ENCODE measurements at regions not wholly inside any gene's neighbourhood (a gene's known extent, or its start where the extent isn't known, plus 50 kb on each side); places are given as distances from the start of the nearest gene placed in this dataset.

- DNase-seq (ENCODE audit: low read depth, low spot score) = no peak
- no peak overlapping the region for H3K27ac ChIP-seq
Measured at GRCh38 chr15:70227147-70227546, 129.4 kb upstream of the TLE3 start.

- H3K27ac ChIP-seq = no peak overlapping the region
- DNase-seq (ENCODE audit: low read depth, low spot score) = no peak
Measured at GRCh38 chr15:70226337-70226980, 128.7 kb upstream of the TLE3 start.

DNA sequence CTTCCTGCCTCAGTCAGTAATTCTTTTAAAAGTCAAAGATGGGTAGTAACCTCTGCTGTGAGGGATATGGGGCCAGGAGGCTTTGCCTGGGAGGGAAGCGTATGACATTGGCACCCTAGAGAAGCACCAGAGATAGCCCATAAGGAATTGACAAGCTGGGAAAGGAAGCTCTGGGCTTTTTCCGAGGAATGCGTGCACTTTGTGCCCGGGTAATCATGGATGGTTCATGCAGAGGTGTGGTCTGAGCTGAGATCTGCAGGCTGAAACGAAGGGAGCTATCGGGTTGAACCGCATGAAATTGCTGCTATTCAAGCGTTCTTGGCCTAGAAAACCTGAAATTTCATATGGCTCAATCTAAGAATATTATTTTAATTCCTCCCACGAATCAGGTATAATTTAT, 127.7 kb upstream of the TLE3 start:
- no peak for DNase-seq (ENCODE audit: low read depth, low spot score)
- no peak overlapping the region for H3K27ac ChIP-seq

DNA sequence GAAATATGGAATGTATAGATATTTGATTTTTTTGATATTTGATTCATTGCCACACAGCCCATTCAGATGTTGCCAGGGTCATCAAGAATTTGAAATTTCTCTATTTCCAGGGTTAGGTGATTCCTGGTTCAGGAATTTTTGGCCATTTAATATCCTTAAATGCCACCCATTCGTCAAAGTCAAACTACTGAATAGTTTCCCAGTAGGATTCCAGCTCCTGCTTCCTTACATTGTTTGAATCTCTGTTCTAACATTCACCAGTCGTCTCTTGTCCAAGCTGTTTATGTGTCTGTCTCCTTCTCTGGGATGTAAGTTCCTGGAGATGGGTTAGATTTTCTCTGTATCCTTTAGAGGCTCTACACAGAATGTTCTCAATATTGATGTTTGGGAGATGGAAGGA, 124.9 kb upstream of the TLE3 start:
- no peak overlapping the region for H3K27ac ChIP-seq
- DNase-seq (ENCODE audit: low read depth, low spot score) = no peak

- no peak for DNase-seq (ENCODE audit: low read depth, low spot score)
- H3K27ac ChIP-seq = no peak overlapping the region
Measured at GRCh38 chr15:70220490-70221096, 122.9 kb upstream of the TLE3 start.

- DNase-seq (ENCODE audit: low read depth, low spot score) = no peak
- no peak overlapping the region for H3K27ac ChIP-seq
Measured at GRCh38 chr15:70219966-70220365, 122.2 kb upstream of the TLE3 start.

DNA sequence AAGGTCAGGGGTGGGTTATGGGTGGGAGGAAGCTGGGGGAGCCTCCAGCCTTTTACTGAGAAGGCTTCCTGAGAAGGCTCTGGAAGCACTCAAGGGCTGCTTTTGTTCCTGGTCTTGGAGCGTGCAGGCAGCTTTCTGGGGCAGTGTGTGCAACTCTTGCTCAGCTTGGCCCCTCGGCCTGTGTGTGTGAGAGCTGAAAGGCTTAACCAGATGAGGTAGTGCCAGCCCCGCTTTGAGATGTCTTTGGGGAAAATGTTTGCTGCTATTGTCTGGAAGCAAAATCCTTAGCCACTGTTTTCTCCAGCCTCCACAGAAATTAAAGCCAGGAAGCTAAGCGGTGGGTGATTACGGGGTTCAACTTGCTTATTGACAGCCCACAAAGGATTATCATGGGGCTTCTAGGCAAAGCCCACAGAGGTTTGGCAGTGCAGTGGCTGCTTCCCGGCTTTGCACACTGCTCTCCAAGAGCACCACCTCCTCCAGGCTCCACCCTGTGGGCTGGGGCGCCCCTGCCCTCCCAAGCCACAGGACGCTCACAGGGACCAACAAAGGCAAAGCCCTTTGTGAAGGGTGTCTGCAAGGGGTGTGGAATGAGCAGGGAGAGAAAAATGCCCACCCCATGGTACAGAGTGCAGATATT, 121.7 kb upstream of the TLE3 start:
- DNase-seq (ENCODE audit: low read depth, low spot score) = no peak
- no peak overlapping the region for H3K27ac ChIP-seq

DNA sequence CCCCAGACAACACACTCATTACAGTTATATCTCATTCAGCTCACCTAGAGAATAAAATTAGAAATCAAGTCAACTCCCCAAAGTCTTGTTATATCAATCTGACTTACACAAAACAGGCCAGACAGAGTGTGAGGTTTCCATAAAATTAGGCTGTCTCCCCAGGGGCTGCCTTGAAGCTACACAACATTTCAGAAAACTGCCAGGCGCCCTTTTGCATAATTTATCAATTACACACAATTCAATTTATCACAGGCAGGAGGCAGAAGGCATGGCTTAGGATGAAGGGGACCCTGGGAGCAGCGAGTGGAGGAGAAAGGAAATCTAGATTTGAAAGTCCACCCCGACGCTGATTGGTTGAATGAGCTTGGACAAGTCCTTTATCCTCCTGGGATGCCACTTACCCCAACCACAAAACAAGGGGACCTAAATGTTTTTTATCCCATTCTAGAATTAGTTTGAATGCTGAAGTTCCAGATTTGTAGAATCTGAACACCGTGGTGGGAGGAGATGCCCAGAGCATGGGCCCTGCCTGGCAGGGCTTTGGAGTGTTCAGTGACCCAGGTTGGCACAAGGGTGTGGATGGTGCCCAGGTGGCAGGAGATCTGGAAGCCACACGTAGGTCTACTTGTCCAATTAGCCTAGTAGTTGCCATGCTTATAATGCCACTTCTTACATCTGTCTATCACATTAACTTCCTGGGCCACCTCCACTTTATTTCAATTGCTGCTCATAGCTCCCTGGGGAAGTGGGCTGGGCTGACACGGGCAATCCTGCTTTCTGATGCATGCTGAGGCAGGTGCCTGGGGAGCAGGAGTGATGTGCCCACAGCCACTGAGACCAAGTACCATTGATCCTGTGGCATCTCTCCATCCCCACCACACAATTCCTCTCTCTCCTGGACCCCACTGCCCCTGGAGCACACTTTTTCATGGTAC, 119.8 kb upstream of the TLE3 start:
- H3K27ac ChIP-seq = no peak overlapping the region
- DNase-seq (ENCODE audit: low read depth, low spot score) = no peak

DNA sequence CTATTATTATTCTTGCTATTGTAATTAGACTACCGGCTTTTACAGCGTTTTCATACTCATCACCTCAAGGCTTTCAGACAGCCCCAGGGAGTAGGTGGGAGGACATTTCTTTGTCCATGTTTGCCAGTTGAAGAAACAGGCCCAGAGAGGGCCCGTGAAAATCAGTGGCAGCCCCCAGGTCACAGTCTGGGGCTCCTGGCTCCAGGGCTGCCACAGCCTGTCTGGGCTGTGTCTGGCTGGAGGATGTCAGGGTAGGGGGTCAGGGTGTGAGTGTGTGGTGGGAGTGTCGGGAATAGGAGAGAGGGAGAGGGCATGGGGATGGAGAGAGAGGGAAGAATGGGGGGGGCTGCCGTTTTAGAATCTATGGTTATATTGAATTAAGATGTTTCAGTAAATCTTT, 118.2 kb upstream of the TLE3 start:
- no peak for DNase-seq (ENCODE audit: low read depth, low spot score)
- no peak overlapping the region for H3K27ac ChIP-seq

GRCh38 chr15:70214941-70215635, 117.4 kb upstream of the TLE3 start:
- H3K27ac ChIP-seq = no peak overlapping the region
- DNase-seq (ENCODE audit: low read depth, low spot score) = no peak

GRCh38 chr15:70214276-70214675, 116.6 kb upstream of the TLE3 start:
- DNase-seq (ENCODE audit: low read depth, low spot score) = no peak

DNA sequence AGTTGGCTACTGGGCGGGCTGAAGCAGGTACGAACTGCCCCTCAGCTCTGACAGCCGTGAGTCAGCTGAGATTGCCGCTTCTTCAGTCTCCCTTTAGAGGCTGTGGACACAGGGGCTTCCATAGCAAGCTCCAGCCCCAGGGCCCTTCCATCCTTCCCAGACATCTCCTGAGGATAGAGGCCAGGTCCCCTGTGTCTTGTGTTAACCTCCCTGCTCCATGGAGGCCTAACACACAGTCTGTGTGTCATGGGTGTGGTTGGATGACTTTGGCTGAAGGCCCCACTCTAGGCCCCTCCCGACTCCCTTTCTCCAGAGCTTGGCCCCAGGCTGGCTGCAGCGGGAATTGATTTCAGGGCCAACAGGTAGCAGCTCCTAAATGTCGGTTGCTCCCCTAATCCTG, 116.1 kb upstream of the TLE3 start:
- no peak overlapping the region for H3K27ac ChIP-seq
- no peak for DNase-seq (ENCODE audit: low read depth, low spot score)

More at GRCh38 chr15:70214276-70214675, 116.6 kb upstream of the TLE3 start:
- no peak overlapping the region for H3K27ac ChIP-seq

DNA sequence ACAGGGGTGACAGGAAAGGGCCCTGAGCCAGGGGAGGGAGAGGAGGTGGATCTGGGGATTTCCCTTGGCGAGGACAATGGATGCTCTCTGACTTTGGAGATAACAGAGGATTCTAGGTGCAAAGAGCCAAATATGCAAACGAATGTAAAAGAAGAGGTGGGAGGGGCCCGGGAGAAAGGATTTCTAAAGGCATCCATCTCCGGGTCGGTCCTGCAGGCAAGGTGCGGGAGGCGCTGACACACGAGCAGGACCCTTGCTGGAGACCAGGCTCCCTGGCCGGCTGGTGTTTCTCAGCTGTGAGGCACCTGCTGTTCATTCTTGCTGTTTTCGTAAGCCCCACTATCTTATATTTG, 115.2 kb upstream of the TLE3 start:
- no peak for DNase-seq (ENCODE audit: low read depth, low spot score)

GRCh38 chr15:70212286-70212962, 114.7 kb upstream of the TLE3 start:
- no peak overlapping the region for H3K27ac ChIP-seq
- DNase-seq (ENCODE audit: low read depth, low spot score) = no peak

More for the DNA sequence above, 115.2 kb upstream of the TLE3 start:
- no peak overlapping the region for H3K27ac ChIP-seq

DNA sequence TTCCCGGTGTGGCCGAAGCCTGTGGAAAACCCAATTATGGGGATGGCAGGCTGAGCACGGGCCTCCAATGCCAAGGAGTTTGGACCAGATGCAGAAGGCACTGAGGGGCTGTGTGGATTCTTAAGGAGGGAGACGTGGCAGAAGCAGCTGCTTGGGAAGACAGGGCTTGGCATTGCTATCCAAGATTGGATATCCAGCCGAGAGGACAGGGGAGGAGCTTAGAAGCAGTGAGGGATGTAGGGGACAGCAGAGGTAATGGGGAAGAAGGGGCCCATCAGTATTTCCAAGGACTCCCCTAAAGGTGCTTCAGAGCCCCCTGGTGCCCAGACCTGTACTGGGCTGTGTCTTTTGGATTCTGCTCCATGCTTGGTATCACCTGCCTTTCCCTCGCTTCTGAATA, 112.8 kb upstream of the TLE3 start:
- H3K27ac ChIP-seq = no peak overlapping the region
- no peak for DNase-seq (ENCODE audit: low read depth, low spot score)

DNA sequence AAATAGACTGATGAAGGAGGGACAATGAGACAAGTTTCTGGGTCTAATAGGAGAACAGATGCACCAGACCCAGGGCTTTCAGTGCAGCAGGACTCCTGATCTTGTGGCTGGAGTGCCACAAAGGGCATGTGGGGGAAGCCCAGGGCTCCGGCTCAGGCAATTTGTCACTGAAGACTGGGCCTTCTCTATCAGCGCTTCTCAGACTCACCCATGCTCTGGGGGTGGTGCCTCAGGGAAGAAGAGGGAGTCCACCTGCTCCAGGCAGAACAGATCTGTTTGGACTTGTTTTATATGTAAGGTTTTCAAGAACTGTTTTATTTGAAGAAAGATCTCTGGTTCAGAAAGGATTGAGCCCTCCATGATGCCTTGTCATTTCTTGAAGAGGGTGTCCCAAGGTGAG, 112.4 kb upstream of the TLE3 start:
- H3K27ac ChIP-seq = no peak overlapping the region
- DNase-seq (ENCODE audit: low read depth, low spot score) = no peak

GRCh38 chr15:70209499-70209898, 111.8 kb upstream of the TLE3 start:
- H3K27ac ChIP-seq = no peak overlapping the region
- DNase-seq (ENCODE audit: low read depth, low spot score) = no peak

DNA sequence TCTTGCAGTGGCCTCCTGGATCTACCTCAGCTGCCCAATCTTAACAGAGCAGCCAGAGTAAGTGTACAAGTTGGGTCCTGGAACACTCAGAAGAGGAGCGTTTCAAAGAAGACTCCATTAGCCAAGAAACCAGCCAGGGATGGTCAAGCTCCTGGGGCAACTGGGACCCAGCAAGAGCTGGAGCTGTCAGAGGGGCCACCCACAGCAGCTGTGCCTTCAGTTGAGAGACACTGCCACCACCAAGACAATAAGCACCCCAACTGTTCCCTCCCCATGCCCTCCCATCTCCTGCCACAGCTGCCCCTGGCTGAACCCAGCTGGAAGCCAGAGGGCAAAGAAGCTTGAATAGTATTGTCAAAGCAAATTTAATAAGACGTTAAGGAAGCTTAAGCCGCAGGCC, 110.6 kb upstream of the TLE3 start:
- DNase-seq (ENCODE audit: low read depth, low spot score) = no peak
- no peak overlapping the region for H3K27ac ChIP-seq

GRCh38 chr15:70206668-70207067, 109.0 kb upstream of the TLE3 start:
- no peak for DNase-seq (ENCODE audit: low read depth, low spot score)

GRCh38 chr15:70204652-70205051, 106.9 kb upstream of the TLE3 start:
- DNase-seq (ENCODE audit: low read depth, low spot score) = no peak
- no peak overlapping the region for H3K27ac ChIP-seq

More at GRCh38 chr15:70206668-70207067, 109.0 kb upstream of the TLE3 start:
- H3K27ac ChIP-seq = no peak overlapping the region

All from epithelial cell of prostate (primary cell).